Activated CD4-positive, alpha-beta T cell treated with anti-CD3 and anti-CD28 coated beads, Interleukin-2, amount 50 U/mL, for 24 hours (primary cell): ENCODE measurements at regions not wholly inside any gene's neighbourhood (a gene's known extent, or its start where the extent isn't known, plus 50 kb on each side); places are given as distances from the start of the nearest gene placed in this dataset.
"Not testable (repeated sequence)": the region's sequence is repeated elsewhere in the genome, so short reads cannot be mapped to it uniquely, and the experiment has no call there.

ENCODE experiments used
- DNase-seq, 2 donors: peaks; one replicate each; pipeline ENCODE4 v3.0.0-alpha.2; 2020; ENCODE audit warnings: low read depth in 1 of 2, low spot score in 1 of 2

DNA sequence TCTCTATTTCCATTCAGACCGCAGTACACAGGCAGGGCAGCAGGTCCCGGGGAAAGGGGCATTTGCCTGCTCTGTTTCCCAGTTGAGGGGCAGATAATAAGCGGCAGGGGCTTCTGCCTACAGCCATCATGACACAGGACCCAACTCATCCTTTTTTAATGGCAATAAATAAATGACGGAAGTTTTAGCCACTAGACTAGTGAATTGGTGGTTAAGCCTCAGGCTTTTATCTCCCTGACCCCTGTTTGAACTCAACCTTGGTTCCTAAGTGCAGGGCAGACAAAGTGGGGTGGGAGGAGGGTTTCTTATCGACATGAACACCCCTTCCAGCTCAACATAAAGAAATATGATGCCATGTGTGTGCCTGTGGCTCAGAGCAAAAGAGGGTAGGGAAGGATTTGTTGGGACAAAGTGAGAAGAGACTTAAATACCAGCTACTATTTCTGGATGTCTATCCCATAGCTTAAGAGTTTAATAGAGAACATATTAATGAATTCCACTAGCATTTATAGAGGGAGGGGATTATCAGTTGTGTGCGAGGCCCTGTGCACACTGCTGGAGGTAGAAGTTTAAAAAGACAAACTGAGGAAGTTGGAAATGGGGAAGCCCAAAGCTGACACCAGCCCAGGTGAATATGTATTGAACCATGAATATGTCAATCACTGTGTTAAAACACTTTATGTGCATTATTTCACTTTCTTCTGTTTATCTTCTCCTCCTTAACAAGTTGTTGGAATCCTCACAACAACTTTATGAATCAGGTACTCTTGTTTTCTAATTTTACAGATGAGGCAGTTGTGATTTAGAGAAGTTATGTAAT lies 939.4 kb downstream of the MCTP2 start:
- DNase-seq: no peak

- no peak for DNase-seq
Observed at GRCh38 chr15:95171564-95171963, 940.2 kb downstream of the MCTP2 start.

- no peak for DNase-seq
Observed at GRCh38 chr15:95174301-95175259, 943.2 kb downstream of the MCTP2 start.

- no peak for DNase-seq
Observed at GRCh38 chr15:95175914-95176658, 944.7 kb downstream of the MCTP2 start.

GRCh38 chr15:95176794-95177577 lies 945.6 kb downstream of the MCTP2 start:
- no peak for DNase-seq

GRCh38 chr15:95180530-95180929 lies 949.2 kb downstream of the MCTP2 start:
- no peak for DNase-seq

GRCh38 chr15:95182091-95182490 lies 950.7 kb downstream of the MCTP2 start:
- DNase-seq: no peak

- DNase-seq: no peak
Observed at GRCh38 chr15:95192923-95193322, 961.6 kb downstream of the MCTP2 start.

DNA sequence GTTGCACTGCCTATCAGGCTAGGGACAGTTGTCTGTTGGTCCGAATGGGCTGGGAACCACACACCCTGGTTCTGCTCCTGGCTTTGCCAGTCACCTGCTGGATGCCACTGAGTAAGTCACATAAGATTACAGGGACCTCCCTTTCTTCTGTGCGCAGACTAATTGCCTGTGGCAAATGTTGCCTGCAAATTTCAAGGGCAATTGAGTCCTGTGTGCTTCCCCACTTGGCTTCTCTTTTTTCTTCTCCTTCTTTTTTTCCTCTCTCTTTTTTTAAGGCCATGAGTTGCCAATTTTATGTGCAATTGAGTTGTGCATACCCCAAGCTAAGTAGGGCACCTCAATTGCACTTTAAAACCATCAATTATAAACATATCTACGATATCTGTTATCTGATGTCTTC lies 963.4 kb downstream of the MCTP2 start:
- DNase-seq: no peak

GRCh38 chr15:95196176-95196915 lies 965.0 kb downstream of the MCTP2 start:
- DNase-seq: no peak

DNA sequence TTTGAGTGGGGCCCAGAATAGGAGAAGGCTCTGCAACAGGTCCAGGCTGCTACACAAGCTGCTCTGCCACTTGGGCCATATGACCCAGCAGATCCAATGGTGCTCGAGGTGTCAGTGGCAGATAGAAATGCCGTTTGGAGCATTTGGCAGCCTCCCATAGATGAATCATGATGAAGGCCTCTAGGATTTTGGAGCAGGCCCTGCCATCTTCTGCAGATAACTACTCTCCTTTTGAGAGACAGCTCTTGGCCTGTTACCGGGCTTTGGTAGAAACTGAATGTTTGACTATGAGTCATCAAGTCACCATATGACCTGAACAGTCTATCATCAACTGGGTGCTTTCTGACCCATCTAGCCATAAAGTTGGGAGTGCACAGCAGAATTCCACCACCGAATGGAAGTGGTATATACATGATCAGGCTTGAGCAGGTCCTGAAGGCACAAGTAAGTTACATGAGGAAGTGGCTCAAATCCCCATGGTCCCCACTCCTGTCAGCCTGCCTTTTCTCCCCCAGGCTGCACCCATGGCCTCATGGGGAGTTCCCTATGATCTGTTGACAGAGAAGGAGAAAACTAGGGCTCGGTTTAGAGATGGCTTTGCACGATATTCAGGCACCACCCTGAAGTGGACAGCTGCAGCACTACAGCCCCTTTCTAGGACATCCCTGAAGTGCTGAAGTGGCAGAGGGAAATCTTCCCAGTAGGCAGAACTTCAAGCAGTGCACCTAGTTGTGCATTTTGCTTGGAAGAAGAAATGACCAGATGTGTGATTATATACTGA lies 971.4 kb downstream of the MCTP2 start:
- DNase-seq: no peak

- DNase-seq: no peak
Observed at GRCh38 chr15:95205077-95205476, 973.7 kb downstream of the MCTP2 start.

- DNase-seq: not testable (repeated sequence)
Observed at GRCh38 chr15:95205830-95206229, 974.5 kb downstream of the MCTP2 start.

DNA sequence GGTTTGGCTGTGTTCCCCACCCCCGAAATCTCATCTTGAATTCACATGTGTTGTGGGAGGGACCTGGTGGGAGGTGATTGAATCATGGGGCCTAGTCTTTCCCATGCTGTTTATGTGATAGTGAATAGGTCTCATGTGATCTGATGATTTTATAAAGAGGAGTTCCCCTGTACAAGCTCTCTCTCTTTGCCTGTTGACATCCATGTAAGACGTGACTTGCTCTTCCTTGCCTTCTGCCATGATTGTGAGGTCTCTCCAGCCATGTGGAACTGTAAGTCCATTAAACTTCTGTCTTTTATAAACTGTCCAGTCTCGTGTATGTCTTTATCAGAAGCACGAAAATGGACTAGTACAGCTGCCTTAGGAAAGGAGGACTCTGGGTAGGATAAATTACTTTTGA lies 976.7 kb downstream of the MCTP2 start:
- DNase-seq: no peak

- DNase-seq: no peak
Observed at GRCh38 chr15:95208988-95209387, 977.6 kb downstream of the MCTP2 start.

DNA sequence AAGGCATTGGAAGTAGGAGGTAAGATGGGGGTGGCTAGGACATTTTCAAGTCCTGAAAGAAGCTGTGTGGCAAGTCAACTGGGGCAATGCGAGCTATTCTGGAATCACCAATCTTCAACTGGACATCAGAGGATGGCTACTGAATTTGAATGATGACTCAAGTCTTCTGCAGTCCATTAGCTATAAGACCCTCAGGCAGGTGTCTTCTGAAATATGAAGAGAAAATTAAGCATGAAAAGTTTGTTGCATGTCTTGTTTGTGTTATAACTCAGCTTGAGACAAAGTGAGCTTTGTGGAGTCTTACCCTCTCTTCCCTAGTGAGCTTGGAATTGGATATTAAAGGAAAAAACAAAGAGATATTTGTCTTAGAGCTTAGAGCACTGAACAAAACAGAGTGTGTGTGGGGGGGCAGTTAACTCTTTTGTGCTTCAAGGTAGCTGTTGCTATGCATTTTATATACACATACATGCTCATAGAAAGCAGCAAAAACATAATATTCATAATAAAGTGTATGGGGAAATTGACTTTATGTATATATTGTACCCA lies 979.1 kb downstream of the MCTP2 start:
- no peak for DNase-seq

DNA sequence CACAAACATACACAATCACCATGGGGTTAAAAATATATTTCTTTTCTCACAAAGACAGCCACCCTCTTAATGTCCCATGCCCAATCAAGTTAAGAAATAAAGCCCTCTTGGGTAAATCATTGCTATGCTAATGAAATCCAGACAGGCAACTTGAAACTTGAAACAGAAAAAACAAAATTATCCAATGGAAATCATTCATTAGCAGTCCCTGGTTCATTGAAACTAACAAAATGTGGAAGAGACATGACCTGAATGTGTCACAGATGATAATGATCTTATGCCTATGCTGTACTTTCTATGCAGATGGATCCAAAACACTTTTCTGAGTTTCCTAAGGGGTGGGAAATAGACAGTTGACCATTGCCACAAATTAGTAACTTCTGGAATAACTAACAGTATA lies 983.7 kb downstream of the MCTP2 start:
- no peak for DNase-seq

DNA sequence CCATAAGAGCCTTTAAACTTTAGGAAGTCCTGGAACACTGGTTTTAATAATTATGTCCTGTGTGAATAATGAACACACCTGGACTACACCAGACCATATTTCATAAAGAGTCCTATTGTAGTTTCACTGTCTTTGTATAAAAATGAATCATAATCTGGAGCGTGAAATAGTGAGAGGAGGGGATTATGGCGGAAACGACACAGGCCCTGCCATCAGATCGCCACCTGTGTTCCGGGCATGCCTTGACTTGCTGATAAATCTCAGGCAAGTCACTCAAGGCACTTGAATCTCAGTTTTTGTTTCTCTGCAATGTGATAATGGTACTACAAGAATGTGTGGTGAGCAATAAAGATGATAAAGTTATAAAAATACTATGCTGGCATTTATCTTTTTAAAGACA lies 995.5 kb downstream of the MCTP2 start:
- no peak for DNase-seq

DNA sequence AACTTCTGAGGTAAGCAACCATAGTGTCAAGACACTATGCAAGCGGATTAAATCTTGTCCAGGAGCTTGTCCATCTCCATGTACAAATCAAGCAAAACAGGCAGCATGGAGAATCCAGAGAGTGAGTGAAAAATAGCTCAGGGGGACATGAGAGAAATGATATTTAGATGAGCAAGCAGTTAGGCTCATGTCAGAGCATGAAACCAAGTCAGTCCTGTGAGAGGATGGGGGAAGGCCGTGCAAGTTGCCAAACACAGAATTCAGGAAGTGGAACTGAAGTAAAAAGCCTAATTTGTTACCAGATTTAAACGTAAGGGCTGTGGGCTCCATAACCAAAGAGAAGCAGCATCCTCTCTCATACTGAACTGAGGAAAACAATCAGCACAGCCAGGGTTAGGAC lies 995.9 kb downstream of the MCTP2 start:
- no peak for DNase-seq
